WI38 (cell line): ENCODE measurements at regions not wholly inside any gene's neighbourhood (a gene's known extent, or its start where the extent isn't known, plus 50 kb on each side); places are given as distances from the start of the nearest gene placed in this dataset.
"Not testable (repeated sequence)": the region's sequence is repeated elsewhere in the genome, so short reads cannot be mapped to it uniquely, and the experiment has no call there.

Source experiments
- H3K4me3 ChIP-seq: 2 replicates; pipeline ENCODE4 v1.5.1; 2011; ENCODE audit warnings: low read depth, mild to moderate bottlenecking, control low read depth, low read length
- CTCF ChIP-seq: IDR thresholded peaks from 2 replicates; pipeline ENCODE4 v1.5.1; 2012; ENCODE audit warnings: low read depth, mild to moderate bottlenecking, control low read depth, low read length

GRCh38 chr16:85201574-85201973 lies 89.3 kb upstream of the CIBAR2 start:
- no peak for TF ChIP-seq CTCF
- no peak overlapping the region for H3K4me3 ChIP-seq

- no peak overlapping the region for H3K4me3 ChIP-seq
- TF ChIP-seq CTCF, result no peak
These were observed 89.9 kb upstream of the CIBAR2 start for GRCh38 chr16:85202051-85202601.

- H3K4me3 ChIP-seq, result no peak overlapping the region
- no peak for TF ChIP-seq CTCF
These were observed 90.6 kb upstream of the CIBAR2 start for GRCh38 chr16:85202631-85203461.

- TF ChIP-seq CTCF, result no peak
These were observed 91.2 kb upstream of the CIBAR2 start for GRCh38 chr16:85203462-85203813.

GRCh38 chr16:85204242-85205010 lies 92.2 kb upstream of the CIBAR2 start:
- no peak for TF ChIP-seq CTCF
- no peak overlapping the region for H3K4me3 ChIP-seq

More at GRCh38 chr16:85203462-85203813, 91.2 kb upstream of the CIBAR2 start:
- H3K4me3 ChIP-seq, result no peak overlapping the region

- not testable (repeated sequence) for H3K4me3 ChIP-seq
These were observed 93.0 kb upstream of the CIBAR2 start for GRCh38 chr16:85205257-85205656.

GRCh38 chr16:85205747-85206471 lies 93.6 kb upstream of the CIBAR2 start:
- no peak overlapping the region for H3K4me3 ChIP-seq
- TF ChIP-seq CTCF, result no peak
